HepG2 (cell line): ENCODE measurements at regions not wholly inside any gene's neighbourhood (a gene's known extent, or its start where the extent isn't known, plus 50 kb on each side); places are given as distances from the start of the nearest gene placed in this dataset.

Experiments used
- ATAC-seq: fragments of 200-7000 bp; cut with Tn5 transposase; 3 replicates; pipeline ENCODE4 v1.9.1; 2020; ENCODE audit warnings: mild to moderate bottlenecking, moderate library complexity
- BruUV-seq: library from RNA; stranded (reverse); fragments of 400-500 nt; replicated peaks from 2 replicates; lab custom pipeline; 2021; lab: Mats Ljungman, UMichigan
- CTCF ChIA-PET: fragments of 300-600 bp; formaldehyde crosslinking; extraction: SDS; loops from one replicate; lab custom pipeline; 2021; ENCODE audit warnings: low total read pairs, inconsistent platforms, low intra/inter-chr PET ratio; lab: Yijun Ruan, JAX
- POLR2A ChIA-PET: fragments of 350-600 bp; sonication (Branson Sonifier 250); formaldehyde crosslinking; loops from one replicate; lab custom pipeline; 2020; ENCODE audit warnings: antibody characterized with exemption, inconsistent platforms; lab: Yijun Ruan, JAX
- DNase-seq: peaks from one replicate; pipeline ENCODE4 v3.0.0-alpha.2; 2015; ENCODE audit warnings: low spot score
- FAIRE-seq: peaks from 3 replicates; lab custom pipeline; 2011; peaks lifted over from hg19 to GRCh38; lab: Jason Lieb, UNC
- H2AFZ ChIP-seq: one replicate; pipeline ENCODE4 v1.6.1; 2011; ENCODE audit warnings: low read length, inconsistent platforms
- H3K27ac ChIP-seq: fragments of 300-600 bp; 3 replicates; pipeline ENCODE4 v1.8.0; 2011; ENCODE audit warnings: mixed run types, mild to moderate bottlenecking, mixed read lengths, low read length, inconsistent platforms; ENCODE audit not compliant: insufficient read depth; ENCODE audit errors: extremely low read length
- H3K27me3 ChIP-seq, 2 experiments: fragments of 200-600 bp in 1 of 2; 2 replicates in 1 of 2; 3 replicates in 1 of 2; pipeline versions ENCODE4 v1.6.0 to v1.8.0; 2011; ENCODE audit warnings: low read length in 2 of 2, mild to moderate bottlenecking in 2 of 2, moderate library complexity in 2 of 2, inconsistent platforms in 1 of 2; ENCODE audit not compliant: insufficient read depth in 2 of 2, control insufficient read depth in 1 of 2
- H3K36me3 ChIP-seq, 2 experiments: fragments of 200-600 bp in 1 of 2; replicated peaks in 1 of 2; 2 replicates in 1 of 2; 3 replicates in 1 of 2; pipeline versions ENCODE4 v1.5.1 to v1.8.0; 2011; ENCODE audit warnings: low read length in 2 of 2, inconsistent platforms in 1 of 2; ENCODE audit not compliant: insufficient read depth in 2 of 2, control insufficient read depth in 1 of 2
- H3K4me1 ChIP-seq: 2 replicates; pipeline ENCODE4 v1.5.1; 2012; ENCODE audit warnings: low read length, inconsistent platforms; ENCODE audit not compliant: insufficient read depth
- H3K4me2 ChIP-seq: 2 replicates; pipeline ENCODE4 v1.6.0; 2011; ENCODE audit warnings: low read depth, low read length, inconsistent platforms
- H3K4me3 ChIP-seq, 3 experiments: fragments of 200-600 bp in 1 of 3; sonication (generic), shearing (Covaris generic) in 1 of 3; replicated peaks in 1 of 3; 2 replicates each; pipeline ENCODE4 v1.5.1; 2011 to 2016; ENCODE audit warnings: low read length in 3 of 3, inconsistent platforms in 2 of 3, low read depth in 2 of 3, mild to moderate bottlenecking in 2 of 3, control low read depth in 1 of 3, mixed read lengths in 1 of 3; ENCODE audit not compliant: insufficient read depth in 1 of 3
- H3K79me2 ChIP-seq: one replicate; pipeline ENCODE4 v1.6.1; 2011; ENCODE audit warnings: low read length, inconsistent platforms; ENCODE audit not compliant: insufficient read depth
- H3K9ac ChIP-seq: 2 replicates; pipeline ENCODE4 v1.6.0; 2011; ENCODE audit warnings: mild to moderate bottlenecking, low read depth, low read length, inconsistent platforms; ENCODE audit not compliant: insufficient read depth
- H3K9me3 ChIP-seq: 2 replicates; pipeline ENCODE4 v1.5.1; 2012; ENCODE audit warnings: mild to moderate bottlenecking, low read length
- H4K20me1 ChIP-seq: 2 replicates; pipeline ENCODE4 v1.6.0; 2011; ENCODE audit warnings: inconsistent platforms, mild to moderate bottlenecking, low read length, moderate library complexity; ENCODE audit not compliant: insufficient read depth
- BCL6 ChIP-seq: IDR thresholded peaks from 2 replicates; pipeline ENCODE4 v1.6.1; 2016; ENCODE audit warnings: missing genetic modification reagents, missing compliant biosample characterization
- SP5 ChIP-seq: IDR thresholded peaks from 2 replicates; pipeline ENCODE4 v1.6.1; 2016; ENCODE audit warnings: low read depth, borderline replicate concordance
- TBL1XR1 ChIP-seq: fragments of 150-350 bp; IDR thresholded peaks from 2 replicates; pipeline ENCODE4 v1.6.1; 2014; ENCODE audit warnings: borderline replicate concordance, low read length; ENCODE audit not compliant: partially characterized antibody
- ZSCAN9 ChIP-seq: IDR thresholded peaks from 2 replicates; pipeline ENCODE4 v1.6.1; 2016; ENCODE audit warnings: borderline replicate concordance
- WGBS: methylation state at CpG from one replicate; pipeline ENCODE4 v1.1.6; 2017; ENCODE audit warnings: low lambda C conversion rate; 5-methylcytosine and 5-hydroxymethylcytosine counted together
- in situ Hi-C: cut with HindIII; loops from 2 replicates; pipeline ENCODE4 v1.10.0; 2017; ENCODE audit warnings: low pct_unique_long_range_greater_than_20kb; ENCODE audit not compliant: extremely low pct_ligation_motif_present
- intact Hi-C: fragments of 100-400 bp; cut with micrococcal nuclease; formaldehyde crosslinking; loops from one replicate; pipeline ENCODE4 v1.10.0; 2022; ENCODE audit not compliant: unreplicated experiment
- TF ChIP-seq, protein P1 (sequence below): sonication (generic); formaldehyde crosslinking; IDR thresholded peaks from 2 replicates; pipeline ENCODE4 v1.5.0; 2020; ENCODE audit warnings: missing genetic modification reagents
- TF ChIP-seq, protein P2 (sequence below): sonication (generic); formaldehyde crosslinking; IDR thresholded peaks from 2 replicates; pipeline ENCODE4 v1.5.1; 2020; ENCODE audit warnings: missing genetic modification reagents, mild to moderate bottlenecking, borderline replicate concordance
- TF ChIP-seq, protein P3 (sequence below): sonication (generic); formaldehyde crosslinking; IDR thresholded peaks from 2 replicates; pipeline ENCODE4 v1.4.0; 2020; ENCODE audit warnings: mild to moderate bottlenecking, missing genetic modification reagents, borderline replicate concordance
- TF ChIP-seq, protein P4 (sequence below): sonication (generic); formaldehyde crosslinking; IDR thresholded peaks from 2 replicates; pipeline ENCODE4 v1.8.1; 2023; ENCODE audit warnings: mild to moderate bottlenecking, inconsistent platforms, moderate library complexity, missing genetic modification reagents, borderline replicate concordance
- TF ChIP-seq, protein P5 (sequence below): sonication (generic); formaldehyde crosslinking; IDR thresholded peaks from 2 replicates; pipeline ENCODE4 v1.4.0; 2020; ENCODE audit warnings: missing genetic modification reagents, mild to moderate bottlenecking, borderline replicate concordance

DNA sequence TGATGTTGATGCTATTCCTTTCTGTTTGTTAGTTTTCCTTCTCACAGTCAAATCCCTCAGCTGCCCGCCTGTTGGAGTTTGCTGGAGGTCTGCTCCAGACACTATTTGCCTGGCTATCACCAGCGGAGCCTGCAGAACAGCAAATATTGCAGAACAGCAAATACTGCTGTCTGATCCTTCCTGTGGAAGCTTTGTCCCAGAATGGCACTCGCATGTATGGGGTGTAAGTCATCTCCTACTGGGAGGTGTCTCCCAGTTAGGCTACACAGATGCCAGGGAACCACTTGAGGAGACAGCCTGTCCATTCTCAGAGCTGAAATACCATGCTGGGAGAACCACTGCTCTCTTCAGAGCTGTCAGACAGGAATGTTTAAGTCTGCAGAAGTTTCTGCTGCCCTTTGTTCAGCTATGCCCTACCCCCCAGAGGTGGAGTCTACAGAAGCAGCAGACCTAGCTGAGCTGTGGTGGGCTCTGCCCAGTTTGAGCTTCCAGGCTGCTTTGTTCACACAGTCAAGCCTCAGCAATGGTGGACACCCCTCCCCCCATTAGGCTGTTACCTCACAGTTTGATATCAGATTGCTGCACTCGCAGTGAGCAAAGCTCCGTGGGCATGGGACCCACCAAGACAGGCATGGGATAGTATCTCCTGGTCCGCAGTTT, 74.9 kb downstream of the SPIN3 start:
- intact Hi-C loops (no loop called here), in situ Hi-C loops (no loop called here)
- H3K27me3 ChIP-seq = no peaks in the 10 kb centered on the region
- TF ChIP-seq, protein P1, sequence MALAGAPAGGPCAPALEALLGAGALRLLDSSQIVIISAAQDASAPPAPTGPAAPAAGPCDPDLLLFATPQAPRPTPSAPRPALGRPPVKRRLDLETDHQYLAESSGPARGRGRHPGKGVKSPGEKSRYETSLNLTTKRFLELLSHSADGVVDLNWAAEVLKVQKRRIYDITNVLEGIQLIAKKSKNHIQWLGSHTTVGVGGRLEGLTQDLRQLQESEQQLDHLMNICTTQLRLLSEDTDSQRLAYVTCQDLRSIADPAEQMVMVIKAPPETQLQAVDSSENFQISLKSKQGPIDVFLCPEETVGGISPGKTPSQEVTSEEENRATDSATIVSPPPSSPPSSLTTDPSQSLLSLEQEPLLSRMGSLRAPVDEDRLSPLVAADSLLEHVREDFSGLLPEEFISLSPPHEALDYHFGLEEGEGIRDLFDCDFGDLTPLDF = no peak
- no peak for TF ChIP-seq BCL6 (CRISPR knock-in tag)
- TF ChIP-seq, protein P2, sequence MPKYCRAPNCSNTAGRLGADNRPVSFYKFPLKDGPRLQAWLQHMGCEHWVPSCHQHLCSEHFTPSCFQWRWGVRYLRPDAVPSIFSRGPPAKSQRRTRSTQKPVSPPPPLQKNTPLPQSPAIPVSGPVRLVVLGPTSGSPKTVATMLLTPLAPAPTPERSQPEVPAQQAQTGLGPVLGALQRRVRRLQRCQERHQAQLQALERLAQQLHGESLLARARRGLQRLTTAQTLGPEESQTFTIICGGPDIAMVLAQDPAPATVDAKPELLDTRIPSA = no peak
- TF ChIP-seq, protein P3, sequence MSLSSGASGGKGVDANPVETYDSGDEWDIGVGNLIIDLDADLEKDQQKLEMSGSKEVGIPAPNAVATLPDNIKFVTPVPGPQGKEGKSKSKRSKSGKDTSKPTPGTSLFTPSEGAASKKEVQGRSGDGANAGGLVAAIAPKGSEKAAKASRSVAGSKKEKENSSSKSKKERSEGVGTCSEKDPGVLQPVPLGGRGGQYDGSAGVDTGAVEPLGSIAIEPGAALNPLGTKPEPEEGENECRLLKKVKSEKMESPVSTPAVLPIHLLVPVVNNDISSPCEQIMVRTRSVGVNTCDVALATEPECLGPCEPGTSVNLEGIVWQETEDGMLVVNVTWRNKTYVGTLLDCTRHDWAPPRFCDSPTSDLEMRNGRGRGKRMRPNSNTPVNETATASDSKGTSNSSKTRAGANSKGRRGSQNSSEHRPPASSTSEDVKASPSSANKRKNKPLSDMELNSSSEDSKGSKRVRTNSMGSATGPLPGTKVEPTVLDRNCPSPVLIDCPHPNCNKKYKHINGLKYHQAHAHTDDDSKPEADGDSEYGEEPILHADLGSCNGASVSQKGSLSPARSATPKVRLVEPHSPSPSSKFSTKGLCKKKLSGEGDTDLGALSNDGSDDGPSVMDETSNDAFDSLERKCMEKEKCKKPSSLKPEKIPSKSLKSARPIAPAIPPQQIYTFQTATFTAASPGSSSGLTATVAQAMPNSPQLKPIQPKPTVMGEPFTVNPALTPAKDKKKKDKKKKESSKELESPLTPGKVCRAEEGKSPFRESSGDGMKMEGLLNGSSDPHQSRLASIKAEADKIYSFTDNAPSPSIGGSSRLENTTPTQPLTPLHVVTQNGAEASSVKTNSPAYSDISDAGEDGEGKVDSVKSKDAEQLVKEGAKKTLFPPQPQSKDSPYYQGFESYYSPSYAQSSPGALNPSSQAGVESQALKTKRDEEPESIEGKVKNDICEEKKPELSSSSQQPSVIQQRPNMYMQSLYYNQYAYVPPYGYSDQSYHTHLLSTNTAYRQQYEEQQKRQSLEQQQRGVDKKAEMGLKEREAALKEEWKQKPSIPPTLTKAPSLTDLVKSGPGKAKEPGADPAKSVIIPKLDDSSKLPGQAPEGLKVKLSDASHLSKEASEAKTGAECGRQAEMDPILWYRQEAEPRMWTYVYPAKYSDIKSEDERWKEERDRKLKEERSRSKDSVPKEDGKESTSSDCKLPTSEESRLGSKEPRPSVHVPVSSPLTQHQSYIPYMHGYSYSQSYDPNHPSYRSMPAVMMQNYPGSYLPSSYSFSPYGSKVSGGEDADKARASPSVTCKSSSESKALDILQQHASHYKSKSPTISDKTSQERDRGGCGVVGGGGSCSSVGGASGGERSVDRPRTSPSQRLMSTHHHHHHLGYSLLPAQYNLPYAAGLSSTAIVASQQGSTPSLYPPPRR (CRISPR knock-in tag) = no peak
- TF ChIP-seq ZSCAN9 = no peak
- TF ChIP-seq TBL1XR1 = no peak
- TF ChIP-seq SP5 (CRISPR knock-in tag) = no peak
- TF ChIP-seq, protein P4, sequence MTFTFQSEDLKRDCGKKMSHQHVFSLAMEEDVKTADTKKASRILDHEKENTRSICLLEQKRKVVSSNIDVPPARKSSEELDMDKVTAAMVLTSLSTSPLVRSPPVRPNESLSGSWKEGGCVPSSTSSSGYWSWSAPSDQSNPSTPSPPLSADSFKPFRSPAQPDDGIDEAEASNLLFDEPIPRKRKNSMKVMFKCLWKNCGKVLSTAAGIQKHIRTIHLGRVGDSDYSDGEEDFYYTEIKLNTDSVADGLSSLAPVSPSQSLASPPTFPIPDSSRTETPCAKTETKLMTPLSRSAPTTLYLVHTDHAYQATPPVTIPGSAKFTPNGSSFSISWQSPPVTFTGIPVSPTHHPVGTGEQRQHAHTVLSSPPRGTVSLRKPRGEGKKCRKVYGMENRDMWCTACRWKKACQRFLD = no peak
- TF ChIP-seq, protein P5, sequence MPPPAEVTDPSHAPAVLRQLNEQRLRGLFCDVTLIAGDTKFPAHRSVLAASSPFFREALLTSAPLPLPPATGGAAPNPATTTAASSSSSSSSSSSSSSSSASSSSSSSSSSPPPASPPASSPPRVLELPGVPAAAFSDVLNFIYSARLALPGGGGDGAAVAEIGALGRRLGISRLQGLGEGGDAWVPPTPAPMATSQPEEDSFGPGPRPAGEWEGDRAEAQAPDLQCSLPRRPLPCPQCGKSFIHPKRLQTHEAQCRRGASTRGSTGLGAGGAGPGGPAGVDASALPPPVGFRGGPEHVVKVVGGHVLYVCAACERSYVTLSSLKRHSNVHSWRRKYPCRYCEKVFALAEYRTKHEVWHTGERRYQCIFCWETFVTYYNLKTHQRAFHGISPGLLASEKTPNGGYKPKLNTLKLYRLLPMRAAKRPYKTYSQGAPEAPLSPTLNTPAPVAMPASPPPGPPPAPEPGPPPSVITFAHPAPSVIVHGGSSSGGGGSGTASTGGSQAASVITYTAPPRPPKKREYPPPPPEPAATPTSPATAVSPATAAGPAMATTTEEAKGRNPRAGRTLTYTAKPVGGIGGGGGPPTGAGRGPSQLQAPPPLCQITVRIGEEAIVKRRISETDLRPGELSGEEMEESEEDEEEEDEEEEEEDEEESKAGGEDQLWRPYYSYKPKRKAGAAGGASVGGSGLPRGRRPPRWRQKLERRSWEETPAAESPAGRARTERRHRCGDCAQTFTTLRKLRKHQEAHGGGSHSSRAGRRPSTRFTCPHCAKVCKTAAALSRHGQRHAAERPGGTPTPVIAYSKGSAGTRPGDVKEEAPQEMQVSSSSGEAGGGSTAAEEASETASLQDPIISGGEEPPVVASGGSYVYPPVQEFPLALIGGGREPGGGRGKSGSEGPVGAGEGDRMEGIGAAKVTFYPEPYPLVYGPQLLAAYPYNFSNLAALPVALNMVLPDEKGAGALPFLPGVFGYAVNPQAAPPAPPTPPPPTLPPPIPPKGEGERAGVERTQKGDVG = no peak
- no peak overlapping the region for H3K4me2 ChIP-seq
- ATAC-seq (no peak), FAIRE-seq (peak; percentile 37), DNase-seq (no peak)
- H3K9ac ChIP-seq = no peak overlapping the region
- H3K27ac ChIP-seq = no peak overlapping the region
- BruUV-seq = no TSS peak
- no peaks in the 10 kb centered on the region for H3K79me2 ChIP-seq
- ChIA-PET POLR2A (no interaction called here), CTCF (no interaction called here)
- H2AFZ ChIP-seq = no peak overlapping the region
- H4K20me1 ChIP-seq = no peaks in the 10 kb centered on the region
- WGBS = 0% methylated on average over 2 of the region's 6 CpGs
- no peaks in the 10 kb centered on the region for H3K4me1 ChIP-seq
- no peaks in the 10 kb centered on the region for H3K36me3 ChIP-seq
- no peak overlapping the region for H3K4me3 ChIP-seq
- no peaks in the 10 kb centered on the region for H3K9me3 ChIP-seq
